A673 (cell line): ENCODE measurements at regions not wholly inside any gene's neighbourhood (a gene's known extent, or its start where the extent isn't known, plus 50 kb on each side); places are given as distances from the start of the nearest gene placed in this dataset.
A peak's percentile ranks its signal among the peaks of the same experiment; 100 is the strongest.

Source experiments
- BruUV-seq: library from RNA; stranded (reverse); fragments of 400-500 nt; replicated peaks from 2 replicates; lab custom pipeline; 2021; lab: Mats Ljungman, UMichigan
- CTCF ChIA-PET: fragments of 300-600 bp; sonication (Branson Sonifier 250); formaldehyde crosslinking; loops from one replicate; lab custom pipeline; 2022; ENCODE audit warnings: antibody characterized with exemption; lab: Charles Lee
- POLR2A ChIA-PET: fragments of 300-600 bp; sonication (Branson Sonifier 250); formaldehyde crosslinking; loops from one replicate; lab custom pipeline; 2022; ENCODE audit warnings: antibody characterized with exemption; ENCODE audit not compliant: low non-redundant PET; lab: Charles Lee
- DNase-seq: peaks from one replicate; pipeline ENCODE4 v3.0.0-alpha.2; 2015; ENCODE audit warnings: low spot score
- H3K27ac ChIP-seq: fragments of 200-600 bp; sonication (generic); 2 replicates; pipeline ENCODE4 v1.5.1; 2016; ENCODE audit warnings: mixed run types, low read depth, mild to moderate bottlenecking, mixed read lengths, antibody characterized with exemption, low read length; ENCODE audit not compliant: poor library complexity, severe bottlenecking
- H3K27me3 ChIP-seq: fragments of 200-600 bp; sonication (generic); replicated peaks from 2 replicates; pipeline ENCODE4 v1.6.1; 2017; ENCODE audit warnings: mixed run types, low read depth, mild to moderate bottlenecking, mixed read lengths, antibody characterized with exemption, low read length; ENCODE audit not compliant: insufficient read depth, poor library complexity
- H3K36me3 ChIP-seq: fragments of 200-600 bp; sonication (generic); 2 replicates; pipeline ENCODE4 v1.6.1; 2016; ENCODE audit warnings: mixed run types, mild to moderate bottlenecking, mixed read lengths, antibody characterized with exemption, low read length; ENCODE audit not compliant: insufficient read depth, poor library complexity, severe bottlenecking
- H3K4me1 ChIP-seq: fragments of 200-600 bp; sonication (generic); 2 replicates; pipeline ENCODE4 v1.6.1; 2017; ENCODE audit warnings: mixed run types, mild to moderate bottlenecking, mixed read lengths, antibody characterized with exemption, low read length; ENCODE audit not compliant: insufficient read depth, poor library complexity, severe bottlenecking
- H3K4me3 ChIP-seq: fragments of 200-600 bp; sonication (generic); 2 replicates; pipeline ENCODE4 v1.5.1; 2016; ENCODE audit warnings: low read depth, mixed run types, mild to moderate bottlenecking, mixed read lengths, low read length; ENCODE audit not compliant: poor library complexity, severe bottlenecking
- H3K9me3 ChIP-seq: fragments of 200-600 bp; sonication (generic); 2 replicates; pipeline ENCODE4 v1.6.1; 2016; ENCODE audit warnings: mixed run types, low read depth, mild to moderate bottlenecking, mixed read lengths, antibody characterized with exemption, low read length; ENCODE audit not compliant: poor library complexity, severe bottlenecking
- CTCF ChIP-seq: fragments of 300-800, 200-600 bp; sonication (generic); conservative IDR thresholded peaks from 2 replicates; pipeline ENCODE4 v1.5.1; 2017; ENCODE audit warnings: low read depth, mild to moderate bottlenecking, antibody characterized with exemption, low read length, moderate library complexity, mixed read lengths
- EZH2 ChIP-seq: fragments of 200-600 bp; sonication (generic); IDR thresholded peaks from 2 replicates; pipeline ENCODE4 v1.6.1; 2017; ENCODE audit warnings: borderline replicate concordance, low read depth, mild to moderate bottlenecking, mixed read lengths, antibody characterized with exemption, low read length; ENCODE audit not compliant: poor library complexity, severe bottlenecking
- intact Hi-C: fragments of 100-400 bp; cut with micrococcal nuclease; formaldehyde crosslinking; loops from one replicate; pipeline ENCODE4 v1.10.0; 2022; ENCODE audit not compliant: unreplicated experiment

DNA sequence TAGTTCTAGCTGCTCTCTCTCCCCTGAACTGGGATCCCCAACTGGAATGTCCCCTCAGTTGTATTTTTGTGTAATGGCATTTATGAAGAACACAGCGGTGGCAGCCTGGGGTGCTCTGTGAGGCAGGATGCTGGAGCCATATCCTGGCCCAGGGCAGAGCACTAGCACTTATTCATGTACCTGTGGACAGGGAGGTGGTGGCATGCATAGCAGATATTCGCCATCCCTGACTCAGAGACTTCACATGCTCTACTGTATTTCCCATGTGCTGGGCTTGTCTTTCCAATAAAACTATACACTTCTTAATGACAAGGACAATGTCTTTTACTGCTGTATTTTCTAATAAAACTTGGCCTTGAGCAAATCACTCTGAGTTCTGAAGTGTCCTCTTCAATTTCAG, 125.3 kb downstream of the ADAMTS15 start:
- Histone ChIP-seq H3K27me3 (no peaks in the 10 kb centered on the region), H3K36me3 (no peaks in the 10 kb centered on the region), H3K4me1 (no peaks in the 10 kb centered on the region), H3K27ac (no peak overlapping the region), H3K4me3 (no peak overlapping the region), H3K9me3 (no peaks in the 10 kb centered on the region)
- no TSS peak for BruUV-seq
- ChIA-PET POLR2A (no interaction called here), CTCF (no interaction called here)
- TF ChIP-seq CTCF (no peak), EZH2 (no peak)
- DNase-seq = no peak
- intact Hi-C loops = no loop called here

DNA sequence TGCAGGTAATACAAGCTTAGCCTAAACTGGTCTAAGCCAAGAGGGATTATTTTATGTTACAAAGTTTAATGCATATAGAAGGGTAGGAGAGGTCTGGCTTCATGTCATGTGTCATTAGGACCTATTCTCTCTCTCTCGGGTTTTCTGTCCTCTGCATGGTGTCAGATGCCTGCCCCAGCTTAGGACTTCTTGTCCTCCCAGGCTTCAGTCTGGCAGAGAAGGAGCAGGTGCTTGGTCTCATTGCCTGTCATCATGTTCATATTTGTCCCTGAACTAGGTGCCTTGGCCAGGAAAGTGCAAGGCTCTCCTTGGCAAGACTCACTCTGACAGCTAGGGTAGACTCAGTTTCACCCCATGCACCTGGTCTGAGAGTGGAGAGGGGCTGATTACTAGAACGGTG, 126.3 kb downstream of the ADAMTS15 start:
- ChIA-PET POLR2A (no interaction called here), CTCF (no interaction called here)
- H3K27ac ChIP-seq = no peak overlapping the region
- no peaks in the 10 kb centered on the region for H3K27me3 ChIP-seq
- no TSS peak for BruUV-seq
- no peak overlapping the region for H3K4me3 ChIP-seq
- TF ChIP-seq CTCF = no peak
- TF ChIP-seq EZH2 = no peak
- no peaks in the 10 kb centered on the region for H3K4me1 ChIP-seq
- no peaks in the 10 kb centered on the region for H3K36me3 ChIP-seq
- no peaks in the 10 kb centered on the region for H3K9me3 ChIP-seq
- intact Hi-C loops = no loop called here
- DNase-seq = no peak

GRCh38 chr11:130576146-130576545, 127.7 kb downstream of the ADAMTS15 start:
- ChIA-PET CTCF (no interaction called here), POLR2A (no interaction called here)
- Histone ChIP-seq H3K4me1 (peaks cover 8% of the 10 kb centered on the region), H3K36me3 (no peaks in the 10 kb centered on the region), H3K4me3 (no peak overlapping the region), H3K9me3 (no peaks in the 10 kb centered on the region), H3K27ac (no peak overlapping the region), H3K27me3 (no peaks in the 10 kb centered on the region)
- intact Hi-C loops = no loop called here
- TF ChIP-seq EZH2 (no peak), CTCF (no peak)
- peak; percentile 10 for DNase-seq
- no TSS peak for BruUV-seq
